NOMO-1 treated with DMSO at 0.1 percent for 48 hours (cell line): ENCODE measurements at regions not wholly inside any gene's neighbourhood (a gene's known extent, or its start where the extent isn't known, plus 50 kb on each side); places are given as distances from the start of the nearest gene placed in this dataset.

Experiments
- DNase-seq: peaks from one replicate; lab custom pipeline; 2025; ENCODE audit not compliant: unreplicated experiment; lab: John Stamatoyannopoulos, UW

DNA sequence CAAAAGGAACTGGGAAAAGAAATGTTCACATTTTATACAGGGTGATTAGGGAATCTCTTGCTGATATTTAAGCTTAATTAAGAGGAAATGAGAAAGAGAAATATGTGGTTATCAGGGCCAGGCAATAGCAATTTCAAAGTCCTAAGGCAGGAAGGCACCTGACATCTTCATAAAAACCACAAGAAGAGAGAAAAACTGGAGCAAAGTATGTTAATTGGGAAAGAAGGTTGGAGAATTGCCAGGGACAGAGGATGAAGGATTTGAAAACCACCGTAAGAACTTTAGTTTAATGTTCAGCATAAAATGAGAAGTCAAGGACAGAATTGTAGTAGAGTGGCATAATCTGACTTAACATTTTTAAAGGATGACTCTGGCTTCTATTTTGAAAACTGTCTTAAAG lies 691.8 kb upstream of the NRXN1 start:
- DNase-seq = no peak

- DNase-seq = no peak
These were observed 690.4 kb upstream of the NRXN1 start for GRCh38 chr2:51722311-51722710.

- DNase-seq = no peak
These were observed 688.9 kb upstream of the NRXN1 start for GRCh38 chr2:51720826-51721225.

GRCh38 chr2:51718881-51719280 lies 686.9 kb upstream of the NRXN1 start:
- no peak for DNase-seq

- DNase-seq = no peak
These were observed 685.4 kb upstream of the NRXN1 start for GRCh38 chr2:51717312-51717711.

- no peak for DNase-seq
These were observed 679.8 kb upstream of the NRXN1 start for GRCh38 chr2:51711766-51712165.

DNA sequence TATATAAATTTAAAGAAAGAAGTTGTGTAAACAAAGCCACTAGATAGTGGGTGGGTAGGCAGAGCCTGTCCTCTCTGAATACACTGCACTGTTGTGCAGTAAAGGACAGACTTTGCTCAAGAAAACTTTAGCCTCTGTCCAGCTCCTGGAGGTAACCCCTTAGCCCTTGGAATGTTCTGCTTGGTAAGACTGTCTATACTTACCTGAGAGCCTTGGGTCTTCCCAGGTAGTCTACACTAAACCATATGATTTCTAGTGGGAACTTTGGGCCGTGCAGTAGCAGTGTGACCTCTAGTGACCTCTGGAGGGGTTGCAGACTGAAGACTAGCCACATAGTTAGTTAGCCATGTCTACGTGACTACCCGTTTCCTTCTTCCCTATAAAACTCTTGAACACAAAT lies 678.3 kb upstream of the NRXN1 start:
- DNase-seq = peak; percentile 22

GRCh38 chr2:51707625-51708024 lies 675.7 kb upstream of the NRXN1 start:
- DNase-seq = no peak

DNA sequence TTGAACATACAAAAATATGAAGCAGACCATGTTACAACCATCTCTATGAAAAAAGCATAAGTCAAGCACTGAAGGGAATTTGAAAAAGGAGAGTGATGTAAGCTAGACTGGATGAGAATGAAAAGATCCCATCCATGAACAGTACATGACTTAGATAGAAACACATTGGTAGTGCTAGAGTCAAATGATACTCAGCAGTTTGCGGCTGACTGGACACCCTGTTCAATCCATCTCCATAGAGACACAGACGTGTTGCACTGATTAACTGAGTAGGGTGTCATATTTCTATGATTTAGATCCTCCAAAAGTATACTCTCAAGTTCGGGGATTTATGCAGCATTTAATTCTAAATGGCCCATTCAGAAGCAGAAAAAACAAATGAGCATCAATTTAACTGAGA lies 674.3 kb upstream of the NRXN1 start:
- no peak for DNase-seq

GRCh38 chr2:51705417-51705816 lies 673.5 kb upstream of the NRXN1 start:
- DNase-seq = no peak

GRCh38 chr2:51698021-51698420 lies 666.1 kb upstream of the NRXN1 start:
- DNase-seq = no peak

GRCh38 chr2:51697095-51697494 lies 665.2 kb upstream of the NRXN1 start:
- no peak for DNase-seq

DNA sequence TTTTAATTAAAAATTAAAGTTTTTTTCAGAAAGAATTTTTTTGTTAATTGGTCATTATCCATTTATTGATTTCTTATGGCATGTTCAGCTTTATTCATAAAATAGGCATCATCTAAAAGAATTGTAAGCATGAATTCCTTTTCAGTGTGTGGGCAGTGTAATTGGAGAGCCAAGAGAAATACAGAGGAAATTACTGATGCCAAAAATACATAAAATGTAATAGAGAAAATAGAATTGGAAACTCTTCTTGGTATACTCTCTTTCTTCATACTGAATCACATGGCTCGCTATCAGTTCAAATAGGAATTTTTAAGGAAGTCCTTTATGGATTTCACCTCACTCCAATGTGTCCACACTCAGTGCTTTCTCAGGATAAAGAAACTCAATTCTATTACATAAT lies 663.6 kb upstream of the NRXN1 start:
- no peak for DNase-seq

GRCh38 chr2:51693640-51694039 lies 661.7 kb upstream of the NRXN1 start:
- DNase-seq = no peak

DNA sequence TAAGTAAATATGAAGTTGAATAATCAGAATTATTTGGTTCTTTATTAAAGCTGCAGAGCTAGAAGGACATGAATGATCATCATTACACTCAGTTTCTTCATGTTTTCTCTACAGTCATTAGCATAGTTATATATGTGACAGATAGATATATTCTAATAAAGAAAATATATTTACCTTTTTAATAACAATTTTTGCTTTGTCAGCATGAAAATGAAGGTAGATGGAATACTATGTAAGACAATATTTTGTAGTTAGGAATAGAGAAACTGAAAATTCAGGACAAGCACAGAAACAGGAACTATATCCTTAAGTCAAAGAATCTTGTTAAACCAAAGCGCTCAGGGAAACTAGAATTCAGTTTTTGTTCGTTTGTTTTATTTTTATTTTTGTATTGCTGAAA lies 649.9 kb upstream of the NRXN1 start:
- DNase-seq = no peak

DNA sequence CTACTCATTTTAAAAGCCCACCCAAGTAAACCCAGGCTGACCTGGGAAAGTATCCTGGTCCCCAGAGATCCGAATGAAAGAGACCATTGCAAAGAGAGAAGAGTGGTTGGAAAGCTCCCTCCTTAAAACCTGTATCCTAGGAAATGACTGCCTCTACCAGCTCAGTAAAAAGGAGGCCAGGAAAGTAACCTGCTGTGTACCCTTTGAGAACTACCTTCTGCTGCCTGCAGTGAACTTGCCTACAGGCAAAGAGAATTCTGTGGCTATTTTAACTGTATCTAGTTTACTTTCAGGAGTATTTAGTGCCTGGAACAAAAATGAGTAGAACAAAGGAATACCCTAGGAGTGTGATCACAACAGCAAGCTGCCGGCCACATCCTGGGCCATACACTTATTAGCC lies 641.7 kb upstream of the NRXN1 start:
- DNase-seq = no peak

DNA sequence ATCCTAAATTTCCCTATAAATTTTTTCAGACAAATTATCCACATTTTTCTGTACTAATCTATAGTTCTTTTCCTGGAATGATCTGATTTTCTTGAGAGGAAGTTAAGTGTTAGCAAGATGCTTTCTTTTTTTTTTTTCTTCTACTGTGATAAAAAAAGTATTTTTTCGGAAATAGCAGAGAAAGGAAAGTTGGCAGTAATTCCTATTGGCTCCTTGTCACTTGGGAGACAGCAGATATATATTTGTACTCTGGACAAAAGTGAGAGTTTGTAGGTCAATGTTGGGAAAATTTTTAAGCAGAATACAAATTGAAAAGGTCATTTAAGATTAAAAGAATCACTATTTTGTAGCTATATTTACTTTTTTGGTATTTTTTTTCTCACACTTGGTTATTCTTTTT lies 635.7 kb upstream of the NRXN1 start:
- DNase-seq = no peak

- DNase-seq = no peak
These were observed 630.3 kb upstream of the NRXN1 start for GRCh38 chr2:51662187-51662586.

GRCh38 chr2:51657849-51658248 lies 625.9 kb upstream of the NRXN1 start:
- no peak for DNase-seq

DNA sequence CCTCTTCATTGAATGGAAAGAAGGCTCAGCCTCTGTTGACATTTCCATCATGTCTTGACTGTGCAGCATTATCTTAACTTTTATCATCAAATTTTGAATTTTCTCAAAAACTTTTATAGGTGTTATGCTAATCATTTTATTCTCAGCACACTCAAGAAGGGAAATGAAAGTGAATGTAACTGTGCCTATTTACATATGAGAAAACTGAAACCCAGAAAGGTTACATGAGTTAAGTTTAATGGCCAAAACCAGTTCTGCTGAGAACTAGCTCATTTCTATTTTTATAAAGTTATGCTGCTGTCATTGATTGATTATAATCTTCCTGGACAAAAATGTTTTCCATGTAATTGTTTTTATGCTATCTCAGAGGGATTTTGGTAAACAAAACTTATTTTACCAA lies 618.8 kb upstream of the NRXN1 start:
- DNase-seq = no peak

DNA sequence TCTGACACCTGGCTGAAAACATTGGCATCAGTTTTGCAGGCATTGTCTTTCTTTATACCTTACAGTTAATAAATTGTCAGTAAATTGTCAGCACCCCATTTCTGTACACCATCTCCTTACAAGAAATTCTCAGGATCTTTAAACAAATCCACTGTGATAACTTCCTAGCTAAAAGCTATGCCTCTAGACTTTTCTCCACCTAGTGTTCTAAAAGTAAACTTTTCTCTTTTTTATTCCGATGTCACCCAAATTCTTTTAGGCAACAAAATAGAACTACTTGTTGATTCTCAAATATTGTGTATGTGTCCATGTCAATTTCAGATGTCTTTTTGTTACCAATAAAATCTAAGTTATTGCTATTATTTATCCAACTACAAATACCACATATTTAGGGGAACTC lies 617.4 kb upstream of the NRXN1 start:
- DNase-seq = no peak

DNA sequence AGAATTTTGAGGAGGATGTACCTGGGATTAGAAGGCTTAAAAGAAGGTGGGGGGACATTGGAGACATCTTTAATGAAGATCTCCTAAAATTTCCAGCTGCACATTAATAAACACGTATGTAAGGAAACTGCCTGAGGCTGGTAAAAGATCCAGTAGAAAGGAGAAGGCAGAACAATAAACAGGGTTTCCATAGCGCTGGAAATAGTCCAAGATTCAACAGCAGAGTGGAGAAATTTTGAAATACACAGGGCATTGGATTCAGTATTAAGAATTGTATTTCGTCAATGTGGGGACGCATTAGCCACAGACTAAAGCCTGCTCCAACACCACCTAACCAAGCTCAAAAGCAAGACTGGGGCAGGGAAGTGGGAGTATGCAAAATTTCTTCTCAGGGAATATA lies 606.9 kb upstream of the NRXN1 start:
- DNase-seq = no peak

DNA sequence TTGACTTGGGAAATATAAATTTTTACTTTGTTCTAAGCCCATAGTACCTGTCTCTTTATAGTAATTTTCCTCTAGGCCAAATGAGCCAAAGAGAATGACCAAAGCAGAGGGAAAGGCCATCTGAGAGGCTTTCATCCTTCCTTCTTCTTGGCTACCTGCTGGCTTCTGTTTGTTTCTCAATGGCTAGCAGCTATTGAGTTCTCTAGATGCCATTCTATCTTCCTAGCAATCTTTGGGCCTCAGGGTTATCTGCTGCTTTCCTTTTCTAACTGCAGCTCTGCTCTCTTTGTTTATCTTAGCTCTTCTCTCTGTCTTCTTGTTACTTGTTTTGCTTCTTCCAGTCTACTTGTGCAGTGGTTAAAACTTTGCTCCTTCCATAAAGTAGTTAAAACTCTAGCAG lies 601.1 kb upstream of the NRXN1 start:
- no peak for DNase-seq

DNA sequence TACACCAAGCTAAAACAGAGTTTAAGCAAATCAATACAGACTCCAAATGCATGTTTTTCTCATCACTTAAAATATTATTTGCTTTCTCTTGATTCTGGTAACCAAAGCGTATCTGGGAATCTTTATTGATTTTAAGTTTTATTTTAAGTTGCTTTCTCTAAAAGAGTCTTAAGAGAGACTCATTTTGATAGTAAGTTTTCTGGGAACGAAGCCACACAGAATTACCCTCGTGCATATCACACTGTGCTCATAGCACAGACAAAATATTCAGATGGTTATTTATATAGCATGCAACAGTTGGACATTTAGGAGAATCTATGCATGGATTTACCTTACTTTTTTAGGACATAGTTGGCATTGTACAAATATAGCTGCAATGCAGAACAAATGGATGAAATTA lies 597.5 kb upstream of the NRXN1 start:
- no peak for DNase-seq
